Neuronal stem cell (in vitro differentiated cells): ENCODE measurements at regions not wholly inside any gene's neighbourhood (a gene's known extent, or its start where the extent isn't known, plus 50 kb on each side); places are given as distances from the start of the nearest gene placed in this dataset.
"Not testable (repeated sequence)": the region's sequence is repeated elsewhere in the genome, so short reads cannot be mapped to it uniquely, and the experiment has no call there.

Experiments used
- DNase-seq: peaks from one replicate; pipeline ENCODE4 v3.0.0-alpha.2; 2013; ENCODE audit warnings: low spot score
- H2AFZ ChIP-seq: one replicate; pipeline ENCODE4 v1.6.1; 2013; ENCODE audit warnings: mild to moderate bottlenecking, low read length, inconsistent platforms
- H2AK5ac ChIP-seq: 2 replicates; pipeline ENCODE4 v1.6.1; 2013; ENCODE audit warnings: low read depth, mild to moderate bottlenecking, inconsistent platforms, low read length, moderate library complexity, mixed read lengths
- H2BK120ac ChIP-seq: 2 replicates; pipeline ENCODE4 v1.6.1; 2013; ENCODE audit warnings: low read depth, mild to moderate bottlenecking, inconsistent platforms, low read length, moderate library complexity, mixed read lengths
- H2BK12ac ChIP-seq: one replicate; pipeline ENCODE4 v1.6.1; 2013; ENCODE audit warnings: low read length, inconsistent platforms
- H2BK15ac ChIP-seq: 2 replicates; pipeline ENCODE4 v1.6.1; 2013; ENCODE audit warnings: mild to moderate bottlenecking, low read length, inconsistent platforms, mixed read lengths
- H2BK5ac ChIP-seq: one replicate; pipeline ENCODE4 v1.6.1; 2013; ENCODE audit warnings: inconsistent platforms, mild to moderate bottlenecking, low read length, moderate library complexity
- H3K14ac ChIP-seq: one replicate; pipeline ENCODE4 v1.6.1; 2013; ENCODE audit warnings: low read length, inconsistent platforms
- H3K18ac ChIP-seq: 2 replicates; pipeline ENCODE4 v1.6.1; 2013; ENCODE audit warnings: low read length, inconsistent platforms
- H3K23ac ChIP-seq: 2 replicates; pipeline ENCODE4 v1.6.1; 2013; ENCODE audit warnings: low read depth, mild to moderate bottlenecking, mixed read lengths, low read length, inconsistent platforms; ENCODE audit not compliant: poor library complexity
- H3K27ac ChIP-seq: replicated peaks from 3 replicates; pipeline ENCODE4 v1.5.1; 2013; ENCODE audit warnings: low read length, inconsistent platforms
- H3K27me3 ChIP-seq, 3 experiments: 2 replicates each; pipeline ENCODE4 v1.6.1; 2013; ENCODE audit warnings: low read length in 3 of 3, mild to moderate bottlenecking in 2 of 3, inconsistent platforms in 1 of 3, low read depth in 1 of 3, mixed read lengths in 1 of 3, moderate library complexity in 1 of 3; ENCODE audit not compliant: control insufficient read depth in 3 of 3, insufficient read depth in 3 of 3
- H3K36me3 ChIP-seq, 2 donors: replicated peaks in 1 of 2; 2 replicates each; pipeline ENCODE4 v1.6.1; 2013; ENCODE audit warnings: low read length in 2 of 2; ENCODE audit not compliant: control insufficient read depth in 2 of 2, insufficient read depth in 2 of 2
- H3K4ac ChIP-seq: 2 replicates; pipeline ENCODE4 v1.6.1; 2013; ENCODE audit warnings: inconsistent platforms, mild to moderate bottlenecking, low read length, moderate library complexity
- H3K4me1 ChIP-seq, 2 donors: 1 replicate in 1 of 2; 2 replicates in 1 of 2; pipeline ENCODE4 v1.6.1; 2013; ENCODE audit warnings: low read length in 2 of 2, low read depth in 1 of 2; ENCODE audit not compliant: control insufficient read depth in 2 of 2, insufficient read depth in 1 of 2
- H3K4me2 ChIP-seq: one replicate; pipeline ENCODE4 v1.6.1; 2013; ENCODE audit warnings: mild to moderate bottlenecking, low read length, inconsistent platforms; ENCODE audit not compliant: insufficient read depth, poor library complexity, severe bottlenecking
- H3K4me3 ChIP-seq, 2 donors: 2 replicates each; pipeline ENCODE4 v1.5.1; 2013; ENCODE audit warnings: low read length in 2 of 2, mild to moderate bottlenecking in 2 of 2, inconsistent platforms in 1 of 2, moderate library complexity in 1 of 2
- H3K79me1 ChIP-seq: one replicate; pipeline ENCODE4 v1.6.1; 2013; ENCODE audit warnings: low read depth, mild to moderate bottlenecking, inconsistent platforms, low read length, moderate library complexity
- H3K9ac ChIP-seq: one replicate; pipeline ENCODE4 v1.6.1; 2013; ENCODE audit warnings: mild to moderate bottlenecking, low read depth, low read length, inconsistent platforms; ENCODE audit not compliant: poor library complexity
- H3K9me3 ChIP-seq, 2 donors: replicated peaks in 1 of 2; 2 replicates each; pipeline versions ENCODE3 to v1.6.1; 2013; ENCODE audit warnings: low read length in 2 of 2, mild to moderate bottlenecking in 2 of 2, inconsistent platforms in 1 of 2, low read depth in 1 of 2, mixed read lengths in 1 of 2, moderate library complexity in 1 of 2; ENCODE audit not compliant: control insufficient read depth in 2 of 2, insufficient read depth in 1 of 2
- H4K8ac ChIP-seq: one replicate; pipeline ENCODE4 v1.6.1; 2013; ENCODE audit warnings: low read depth, mild to moderate bottlenecking, inconsistent platforms, low read length, moderate library complexity
- H4K91ac ChIP-seq: one replicate; pipeline ENCODE4 v1.6.1; 2013; ENCODE audit warnings: low read length, low read depth, mild to moderate bottlenecking, inconsistent platforms; ENCODE audit not compliant: poor library complexity
- WGBS, 2 donors: extraction: QIAGEN DNeasy Blood & Tissue Kit; methylation state at CpG; one replicate each; pipeline ENCODE4 v1.1.7; 2013; ENCODE audit warnings: missing lambda C conversion rate in 2 of 2, mixed read lengths in 1 of 2; ENCODE audit not compliant: insufficient read length in 2 of 2, insufficient replicate concordance in 1 of 2; ENCODE audit errors: extremely low coverage in 2 of 2; 5-methylcytosine and 5-hydroxymethylcytosine counted together

GRCh38 chr5:56731473-56731872, 83.9 kb upstream of the MAP3K1 start:
- not testable (repeated sequence) for H3K79me1 ChIP-seq, H2BK120ac ChIP-seq, H3K4me3 ChIP-seq, H3K14ac ChIP-seq, H4K8ac ChIP-seq, H3K36me3 ChIP-seq, H3K27me3 ChIP-seq, H2BK15ac ChIP-seq, H3K23ac ChIP-seq, H3K9me3 ChIP-seq, H3K4me2 ChIP-seq, H3K9ac ChIP-seq, H3K4ac ChIP-seq, H2BK5ac ChIP-seq, H2AK5ac ChIP-seq, H3K4me1 ChIP-seq, H2BK12ac ChIP-seq, H3K18ac ChIP-seq, H3K27ac ChIP-seq, H4K91ac ChIP-seq, DNase-seq, H2AFZ ChIP-seq
- WGBS, 2 donors = no CpG with 5 or more reads among the region's 2 CpGs

GRCh38 chr5:56729488-56729887, 85.9 kb upstream of the MAP3K1 start:
- Histone ChIP-seq H3K36me3 (no peaks in the 10 kb centered on the region), H2BK120ac (no peak overlapping the region), H3K18ac (no peak overlapping the region), H2BK15ac (no peak overlapping the region), H2AFZ (no peak overlapping the region), H4K91ac (no peak overlapping the region), H3K79me1 (no peaks in the 10 kb centered on the region), H2BK5ac (no peak overlapping the region), H2BK12ac (no peak overlapping the region), H3K23ac (no peak overlapping the region), H3K4me2 (no peak overlapping the region), H3K4ac (no peak overlapping the region), H3K14ac (no peak overlapping the region), H3K4me3 (no peak overlapping the region), H3K4me1 (peaks cover 0 to 8% of the 10 kb centered on the region in 2 donors), H3K9me3 (no peaks in the 10 kb centered on the region), H4K8ac (no peak overlapping the region), H3K9ac (no peak overlapping the region), H3K27ac (no peak overlapping the region), H3K27me3 (no peaks in the 10 kb centered on the region), H2AK5ac (no peak overlapping the region)
- WGBS, 2 donors = no CpG with 5 or more reads among the region's 1 CpG
- DNase-seq = no peak

GRCh38 chr5:56725711-56726411, 89.5 kb upstream of the MAP3K1 start:
- Histone ChIP-seq H3K9ac (no peak overlapping the region), H2BK120ac (no peak overlapping the region), H4K91ac (no peak overlapping the region), H3K4me3 (no peak overlapping the region), H2AK5ac (no peak overlapping the region), H3K23ac (no peak overlapping the region), H3K27ac (no peak overlapping the region), H4K8ac (no peak overlapping the region), H3K36me3 (no peaks in the 10 kb centered on the region), H2BK12ac (no peak overlapping the region), H3K4me1 (no peaks in the 10 kb centered on the region), H2BK15ac (no peak overlapping the region), H3K27me3 (no peaks in the 10 kb centered on the region), H2AFZ (no peak overlapping the region), H3K4ac (no peak overlapping the region), H3K18ac (no peak overlapping the region), H3K14ac (no peak overlapping the region), H3K4me2 (no peak overlapping the region), H3K79me1 (no peaks in the 10 kb centered on the region), H3K9me3 (no peaks in the 10 kb centered on the region), H2BK5ac (no peak overlapping the region)
- no CpG with 5 or more reads among the region's 8 CpGs for WGBS, 2 donors
- no peak for DNase-seq

GRCh38 chr5:56724857-56725256, 90.5 kb upstream of the MAP3K1 start:
- not testable (repeated sequence) for H2BK15ac ChIP-seq, H3K23ac ChIP-seq, H3K18ac ChIP-seq, H2BK120ac ChIP-seq, H3K36me3 ChIP-seq, H3K27ac ChIP-seq, H2AK5ac ChIP-seq, H2AFZ ChIP-seq, H3K9ac ChIP-seq, H2BK5ac ChIP-seq, H3K79me1 ChIP-seq, H3K4me3 ChIP-seq, H3K4me1 ChIP-seq, H3K27me3 ChIP-seq, H4K8ac ChIP-seq, DNase-seq, H2BK12ac ChIP-seq, H4K91ac ChIP-seq, H3K9me3 ChIP-seq, H3K4ac ChIP-seq, H3K14ac ChIP-seq, H3K4me2 ChIP-seq
- WGBS, 2 donors = no CpG with 5 or more reads among the region's 4 CpGs
